Endodermal cell (in vitro differentiated cells): ENCODE measurements at regions not wholly inside any gene's neighbourhood (a gene's known extent, or its start where the extent isn't known, plus 50 kb on each side); places are given as distances from the start of the nearest gene placed in this dataset.

ENCODE experiments used
- DNase-seq: peaks from one replicate; pipeline ENCODE4 v3.0.0-alpha.2; 2017
- H3K27ac ChIP-seq: 2 replicates; pipeline ENCODE4 v1.5.1; 2013; ENCODE audit warnings: mild to moderate bottlenecking, low read depth, low read length, moderate library complexity
- H3K27me3 ChIP-seq: 2 replicates; pipeline ENCODE4 v1.6.1; 2013; ENCODE audit warnings: mild to moderate bottlenecking, low read length, moderate library complexity; ENCODE audit not compliant: insufficient read depth, control insufficient read depth, poor library complexity, severe bottlenecking
- H3K36me3 ChIP-seq: 2 replicates; pipeline ENCODE4 v1.7.0; 2013; ENCODE audit warnings: mild to moderate bottlenecking, low read length, moderate library complexity; ENCODE audit not compliant: control insufficient read depth, insufficient read depth
- H3K4me1 ChIP-seq: one replicate; pipeline ENCODE4 v1.7.0; 2013; ENCODE audit warnings: low read length; ENCODE audit not compliant: control insufficient read depth, insufficient read depth
- H3K4me3 ChIP-seq: 2 replicates; pipeline ENCODE4 v1.5.1; 2013; ENCODE audit warnings: mild to moderate bottlenecking, low read length, moderate library complexity
- H3K9ac ChIP-seq: 2 replicates; pipeline ENCODE4 v1.6.1; 2013; ENCODE audit warnings: mild to moderate bottlenecking, low read length, moderate library complexity; ENCODE audit not compliant: poor library complexity, severe bottlenecking; ENCODE audit errors: extremely low read depth
- H3K9me3 ChIP-seq: 2 replicates; pipeline ENCODE4 v1.6.1; 2013; ENCODE audit warnings: mild to moderate bottlenecking, low read length, moderate library complexity; ENCODE audit not compliant: control insufficient read depth
- H3K27ac Mint-ChIP-seq: 2 replicates; pipeline ENCODE4 v1.8.0; 2020; ENCODE audit warnings: mixed read lengths
- H3K27me3 Mint-ChIP-seq: 2 replicates; pipeline ENCODE4 v1.8.0; 2021; ENCODE audit warnings: mild to moderate bottlenecking, mixed read lengths; ENCODE audit not compliant: insufficient read depth
- H3K36me3 Mint-ChIP-seq: 2 replicates; pipeline ENCODE4 v1.8.0; 2020; ENCODE audit warnings: low read depth, mixed read lengths
- H3K4me1 Mint-ChIP-seq: 2 replicates; pipeline ENCODE4 v1.8.0; 2020; ENCODE audit warnings: mixed read lengths
- H3K4me3 Mint-ChIP-seq: 2 replicates; pipeline ENCODE4 v1.8.0; 2020; ENCODE audit warnings: mild to moderate bottlenecking, moderate library complexity, mixed read lengths
- H3K9me3 Mint-ChIP-seq: 2 replicates; pipeline ENCODE4 v1.8.0; 2020; ENCODE audit warnings: mild to moderate bottlenecking, mixed read lengths
- CTCF ChIP-seq: fragments of 200-600 bp; sonication (generic); conservative IDR thresholded peaks from 2 replicates; pipeline ENCODE4 v1.5.0; 2021; ENCODE audit warnings: antibody characterized with exemption, mild to moderate bottlenecking
- WGBS, 2 experiments: methylation state at CpG; one replicate each; pipeline versions ENCODE4 v1.1.5 to v1.1.7; 2013; ENCODE audit warnings: missing lambda C conversion rate in 2 of 2, mixed read lengths in 1 of 2; ENCODE audit not compliant: insufficient coverage in 1 of 2, insufficient read length in 1 of 2; 5-methylcytosine and 5-hydroxymethylcytosine counted together

GRCh38 chr10:44627591-44628354, 242.9 kb upstream of the CXCL12 start:
- Histone ChIP-seq H3K9ac (no peak overlapping the region), H3K27me3 (no peaks in the 10 kb centered on the region), H3K4me1 (no peaks in the 10 kb centered on the region), H3K36me3 (no peaks in the 10 kb centered on the region), H3K4me3 (no peak overlapping the region), H3K9me3 (no peaks in the 10 kb centered on the region), H3K27ac (no peak overlapping the region)
- Mint-ChIP-seq H3K36me3 (no peaks in the 10 kb centered on the region), H3K27ac (no peak overlapping the region), H3K4me3 (no peak overlapping the region), H3K4me1 (no peaks in the 10 kb centered on the region), H3K27me3 (no peaks in the 10 kb centered on the region), H3K9me3 (no peaks in the 10 kb centered on the region)
- TF ChIP-seq CTCF, result no peak
- 93 to 100% methylated on average over 1 to 6 of the region's 6 CpGs for WGBS, 2 experiments
- no peak for DNase-seq

- WGBS, 2 experiments, result 80 to 86% methylated on average over 1 to 2 of the region's 2 CpGs
- Mint-ChIP-seq H3K27me3 (no peaks in the 10 kb centered on the region), H3K9me3 (peaks cover 1% of the 10 kb centered on the region), H3K4me1 (no peaks in the 10 kb centered on the region), H3K4me3 (no peak overlapping the region), H3K27ac (peak overlapping the region; percentile 61), H3K36me3 (no peaks in the 10 kb centered on the region)
- H3K27ac ChIP-seq, result no peak overlapping the region
- DNase-seq, result no peak
- H3K4me3 ChIP-seq, result no peak overlapping the region
- H3K27me3 ChIP-seq, result no peaks in the 10 kb centered on the region
- no peaks in the 10 kb centered on the region for H3K4me1 ChIP-seq
- TF ChIP-seq CTCF, result no peak
- no peaks in the 10 kb centered on the region for H3K36me3 ChIP-seq
- H3K9ac ChIP-seq, result no peak overlapping the region
- no peaks in the 10 kb centered on the region for H3K9me3 ChIP-seq
Measured at GRCh38 chr10:44628921-44629320, 244.0 kb upstream of the CXCL12 start.

- no peaks in the 10 kb centered on the region for H3K36me3 ChIP-seq
- H3K27ac Mint-ChIP-seq, result no peak overlapping the region
- H3K4me1 ChIP-seq, result no peaks in the 10 kb centered on the region
- no peak overlapping the region for H3K27ac ChIP-seq
- TF ChIP-seq CTCF, result no peak
- H3K9me3 ChIP-seq, result no peaks in the 10 kb centered on the region
- H3K4me3 ChIP-seq, result no peak overlapping the region
- no peaks in the 10 kb centered on the region for H3K36me3 Mint-ChIP-seq
- H3K9ac ChIP-seq, result no peak overlapping the region
- peaks cover 1% of the 10 kb centered on the region for H3K9me3 Mint-ChIP-seq
- H3K4me1 Mint-ChIP-seq, result no peaks in the 10 kb centered on the region
- no peak overlapping the region for H3K4me3 Mint-ChIP-seq
- WGBS, 2 experiments, result 87 to 90% methylated on average over 1 of the region's 1 CpG
- H3K27me3 ChIP-seq, result no peaks in the 10 kb centered on the region
- no peaks in the 10 kb centered on the region for H3K27me3 Mint-ChIP-seq
- DNase-seq, result no peak
Measured at GRCh38 chr10:44635176-44635575, 250.3 kb upstream of the CXCL12 start.
